ENCODE measurements at regions not wholly inside any gene's neighbourhood (a gene's known extent, or its start where the extent isn't known, plus 50 kb on each side); places are given as distances from the start of the nearest gene placed in this dataset.
"Not testable (repeated sequence)": the region's sequence is repeated elsewhere in the genome, so short reads cannot be mapped to it uniquely, and the experiment has no call there.

DNA sequence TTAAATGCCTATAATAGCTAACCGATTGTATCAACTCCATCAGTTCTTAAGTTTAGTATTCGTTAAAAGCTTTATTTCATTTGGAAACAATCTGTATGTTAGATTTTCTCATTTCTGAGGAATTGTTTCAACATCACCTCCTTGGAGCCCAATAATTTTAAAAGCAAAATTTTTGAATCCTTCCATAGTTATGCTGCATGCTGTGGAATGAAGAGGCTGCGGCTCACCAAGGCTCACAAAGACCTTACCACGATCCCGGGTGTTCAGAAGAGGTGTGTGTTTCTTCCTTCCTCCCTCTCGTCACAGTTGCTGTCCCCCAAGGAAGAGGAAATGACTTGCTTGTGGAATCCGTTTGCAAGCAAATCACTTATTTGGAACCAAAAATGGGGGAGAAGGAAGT is 143.8 kb downstream of the FGF1 start:
- no peak for DNase-seq

DNA sequence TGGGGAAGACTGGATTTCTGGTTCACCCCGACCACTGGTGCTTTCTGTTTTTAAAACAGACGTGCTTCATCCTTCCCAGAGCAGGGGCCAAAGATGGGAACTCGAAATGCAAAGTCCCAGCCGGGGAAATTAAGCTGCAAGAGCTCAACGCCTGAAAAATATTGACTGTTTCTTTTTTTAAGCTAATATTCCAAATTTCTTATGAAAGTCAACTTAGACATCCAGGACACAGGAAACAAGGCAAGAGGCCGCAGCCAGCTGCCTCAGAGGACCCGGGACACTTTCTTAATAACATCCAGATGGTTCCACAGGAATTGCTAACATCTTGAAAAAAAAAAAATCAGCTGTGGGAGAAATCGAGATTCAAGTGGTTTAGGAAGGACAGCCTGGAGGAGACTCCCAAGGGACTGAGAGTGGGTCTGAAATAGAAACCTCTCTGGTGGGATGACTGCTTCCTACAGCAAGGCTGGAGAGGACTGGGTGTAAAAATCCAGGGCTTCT is 144.9 kb downstream of the FGF1 start:
- DNase-seq, result no peak

DNA sequence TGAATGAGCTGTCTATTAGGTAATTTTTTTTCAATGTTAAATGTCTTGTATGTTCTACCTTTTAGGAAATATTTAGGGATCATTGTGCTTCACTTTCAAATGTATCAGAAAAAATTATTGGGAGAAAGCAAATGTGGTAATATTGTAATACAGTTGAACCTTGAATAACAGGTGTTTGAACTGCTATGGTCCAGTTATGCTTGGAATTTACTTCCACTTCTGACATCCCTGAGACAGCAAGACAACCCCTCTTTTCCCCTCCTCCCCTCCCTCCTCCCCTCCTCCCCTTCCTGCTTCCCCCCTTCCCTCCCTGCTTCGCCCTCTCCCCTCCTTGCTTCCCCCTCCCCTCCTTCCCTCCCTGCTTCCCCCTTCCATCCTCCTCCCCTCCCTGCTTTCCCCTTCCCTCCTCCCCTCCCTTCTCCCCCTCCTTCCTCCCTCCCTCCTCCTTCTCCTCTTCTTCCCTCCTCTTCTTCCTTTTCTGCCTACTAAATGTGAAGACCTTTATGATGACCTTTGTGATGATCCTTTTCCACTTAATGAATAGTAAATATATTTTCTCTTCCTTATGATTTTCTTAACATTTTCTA is 146.6 kb downstream of the FGF1 start:
- no peak for DNase-seq

DNA sequence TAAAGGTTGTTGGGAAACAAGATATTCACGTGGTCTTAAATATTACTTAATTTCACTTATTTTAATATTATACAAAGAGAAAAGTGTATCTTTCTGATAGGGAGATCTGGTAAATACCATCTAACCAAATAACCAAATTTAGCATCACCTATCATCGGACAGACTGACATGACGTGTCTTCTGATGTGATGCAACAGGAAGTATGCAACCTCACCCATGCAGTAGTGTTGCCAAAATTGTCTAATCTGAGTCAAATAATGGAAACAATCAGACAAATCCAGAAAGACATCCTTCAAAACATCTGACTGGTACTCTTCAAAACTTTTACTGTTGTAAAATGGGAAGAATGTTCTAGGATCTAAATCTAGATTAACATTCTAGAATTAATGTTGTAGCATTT is 148.0 kb downstream of the FGF1 start:
- no peak for DNase-seq

DNA sequence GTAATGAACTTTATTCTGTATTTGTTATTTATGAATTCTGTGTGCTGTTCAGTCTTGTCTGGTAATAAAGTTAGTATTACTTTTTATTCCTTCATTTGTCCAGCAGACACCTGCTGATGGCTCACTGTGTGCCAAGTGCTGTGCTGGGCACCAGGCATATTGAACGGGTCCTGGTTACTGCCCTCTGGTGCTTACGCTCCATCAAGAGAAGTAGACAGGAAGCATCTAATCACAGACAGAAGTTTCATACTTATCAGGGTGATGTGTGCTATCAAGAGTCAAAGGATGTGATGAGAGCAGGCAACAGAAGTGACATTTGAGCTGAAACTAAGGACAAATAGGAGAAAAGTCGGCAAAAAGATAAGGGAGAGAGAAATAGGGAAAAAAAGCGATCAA is 153.1 kb downstream of the FGF1 start:
- no peak for DNase-seq

DNA sequence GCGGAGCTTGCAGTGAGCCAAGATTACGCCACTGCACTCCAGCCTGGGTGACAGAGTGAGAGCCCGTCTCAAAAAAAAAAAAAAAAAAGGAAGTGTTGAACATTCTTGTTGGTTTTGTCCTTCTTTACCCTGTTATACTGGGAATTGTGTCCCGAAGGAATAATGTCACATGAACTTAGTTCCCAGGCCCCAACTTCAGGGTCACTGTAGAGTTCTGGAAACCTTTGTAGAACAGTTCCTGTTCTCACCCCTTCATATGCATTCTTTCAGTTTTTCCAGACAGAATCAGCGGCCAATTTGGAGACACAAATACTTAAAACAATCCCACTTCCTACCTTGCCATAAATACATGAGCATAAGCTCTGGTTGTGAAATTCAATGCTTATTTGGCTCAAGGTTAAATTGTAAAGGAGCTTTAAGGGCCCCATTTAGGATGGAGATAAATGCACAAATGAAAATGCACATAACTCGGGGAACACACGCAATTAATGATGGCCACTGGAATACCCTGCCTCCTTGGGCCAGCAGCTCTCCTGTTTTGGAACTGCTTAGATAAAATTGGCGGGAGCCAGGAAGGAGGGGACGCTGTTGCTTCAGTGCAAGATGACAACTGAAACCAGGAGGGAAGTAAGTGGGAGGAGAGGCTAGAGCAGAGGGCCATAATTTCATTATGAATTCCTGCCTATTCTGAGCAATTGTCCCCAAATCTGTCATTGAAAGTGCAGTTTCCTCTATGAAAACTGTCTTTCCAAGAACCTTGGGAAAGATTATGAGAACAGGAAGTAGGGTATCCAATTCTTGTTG is 153.7 kb downstream of the FGF1 start:
- DNase-seq, result no peak

DNA sequence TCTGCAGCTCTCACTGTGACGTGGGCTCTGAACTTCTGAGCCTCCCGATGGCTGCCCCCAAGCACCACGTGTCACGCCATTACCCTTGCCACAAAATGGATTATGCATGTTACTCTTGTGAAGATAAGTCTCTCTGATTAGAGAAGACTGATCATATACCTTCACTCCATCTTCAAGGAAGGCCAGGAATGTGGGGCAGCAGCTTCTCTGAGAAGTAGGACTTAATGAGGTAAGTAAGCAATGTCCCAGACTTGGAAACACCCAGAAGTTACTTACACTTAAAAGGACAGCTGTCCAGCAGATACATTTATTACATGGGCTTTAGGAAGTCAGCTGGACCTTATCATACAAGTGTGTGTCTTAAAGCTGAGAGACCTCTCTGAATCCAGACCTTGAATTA is 155.0 kb downstream of the FGF1 start:
- DNase-seq, result no peak

DNA sequence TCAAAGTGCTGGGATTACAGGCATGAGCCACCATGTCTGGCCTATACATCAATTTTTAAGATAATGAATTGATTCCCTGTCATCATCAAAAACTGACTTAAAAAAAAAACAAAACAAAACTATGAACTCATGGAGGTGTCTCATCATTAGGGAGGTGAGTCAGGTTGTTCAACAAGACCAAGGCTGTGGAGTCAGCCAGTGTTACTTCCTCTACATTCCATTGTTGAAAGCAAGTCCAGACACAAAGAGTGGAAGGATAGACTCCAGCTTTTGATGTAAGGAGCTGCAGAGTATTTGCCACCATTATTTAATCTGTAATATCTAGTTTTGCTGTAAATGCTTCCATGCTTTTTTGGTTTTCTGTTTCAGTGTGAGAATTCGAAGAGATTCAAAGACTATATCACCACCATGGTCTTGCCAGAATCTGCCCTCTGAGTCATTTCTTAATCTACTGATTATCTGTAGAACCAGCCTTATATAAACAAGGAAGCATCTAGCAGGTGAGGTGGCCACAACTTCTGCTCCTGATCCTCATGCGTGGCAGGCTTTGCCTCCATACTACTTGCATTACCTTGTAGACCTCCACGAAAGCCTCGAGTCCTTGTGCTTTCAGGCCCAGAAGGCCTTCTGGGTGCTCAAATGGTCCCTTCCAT is 156.1 kb downstream of the FGF1 start:
- DNase-seq, result no peak

DNA sequence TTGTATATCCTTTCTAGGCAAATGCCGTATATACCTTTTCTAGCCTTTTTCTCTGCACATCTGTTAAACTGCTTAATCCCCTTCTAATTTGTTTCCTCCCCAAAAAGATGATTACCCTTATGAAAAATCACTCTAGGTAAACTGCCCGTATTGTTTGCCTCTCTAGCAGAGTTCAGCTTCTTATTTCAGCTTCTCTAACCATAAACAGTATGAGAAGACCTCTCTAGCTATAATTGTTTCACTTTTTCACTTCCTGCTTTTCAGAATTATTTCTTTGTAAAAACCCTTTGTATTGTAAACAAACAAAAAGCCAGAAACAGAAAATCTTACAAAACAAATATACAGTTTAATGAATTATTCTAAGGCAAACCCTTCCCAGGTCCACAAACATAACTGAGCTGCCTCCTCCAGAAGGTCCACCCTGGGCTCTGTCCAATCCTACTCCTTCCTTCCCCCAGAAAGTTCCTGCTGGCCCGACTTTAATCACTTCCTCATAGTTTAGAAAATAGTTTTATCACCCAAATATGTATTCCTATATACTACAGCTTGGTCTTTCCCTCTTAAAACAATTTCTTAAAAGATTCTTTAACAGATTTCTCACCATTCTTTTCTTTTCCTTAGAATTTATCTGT is 158.1 kb downstream of the FGF1 start:
- no peak for DNase-seq

DNA sequence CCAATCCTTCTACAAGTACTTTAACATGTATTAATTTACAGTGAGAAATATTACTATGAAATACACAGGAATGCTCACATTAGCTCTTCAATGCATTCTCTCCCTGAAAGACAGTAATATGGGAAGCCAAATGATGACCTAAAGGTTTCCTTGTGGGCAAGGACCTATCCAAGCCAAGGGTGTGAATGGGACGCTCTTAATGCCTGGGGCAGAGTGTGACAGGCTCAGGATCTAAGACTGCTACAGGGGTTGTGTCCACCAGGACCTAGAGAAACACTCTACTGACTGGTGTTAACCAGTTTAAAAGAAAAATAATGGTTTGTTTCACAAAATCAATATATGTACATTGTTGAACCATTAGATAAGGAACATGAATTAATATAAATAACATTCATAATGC is 158.7 kb downstream of the FGF1 start:
- no peak for DNase-seq

DNA sequence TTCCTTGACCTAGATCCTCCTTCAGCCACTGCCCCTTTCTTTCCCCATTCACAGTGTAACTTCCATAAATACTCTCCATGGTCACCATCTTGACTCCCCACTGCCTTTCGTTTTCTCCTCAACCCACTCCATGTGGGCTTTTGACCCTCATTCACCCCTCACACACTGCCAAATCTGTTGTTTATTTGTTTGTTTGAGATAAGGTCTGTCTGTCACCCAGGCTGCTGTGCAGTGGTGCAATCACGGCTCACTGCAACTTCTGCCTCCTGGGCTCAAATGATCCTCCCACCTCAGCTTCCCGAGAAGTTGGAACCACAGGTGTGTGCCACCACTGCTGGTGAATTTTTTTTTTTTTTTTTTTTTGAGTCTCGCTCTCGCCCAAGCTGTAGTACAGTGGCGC is 162.9 kb downstream of the FGF1 start:
- no peak for DNase-seq

DNA sequence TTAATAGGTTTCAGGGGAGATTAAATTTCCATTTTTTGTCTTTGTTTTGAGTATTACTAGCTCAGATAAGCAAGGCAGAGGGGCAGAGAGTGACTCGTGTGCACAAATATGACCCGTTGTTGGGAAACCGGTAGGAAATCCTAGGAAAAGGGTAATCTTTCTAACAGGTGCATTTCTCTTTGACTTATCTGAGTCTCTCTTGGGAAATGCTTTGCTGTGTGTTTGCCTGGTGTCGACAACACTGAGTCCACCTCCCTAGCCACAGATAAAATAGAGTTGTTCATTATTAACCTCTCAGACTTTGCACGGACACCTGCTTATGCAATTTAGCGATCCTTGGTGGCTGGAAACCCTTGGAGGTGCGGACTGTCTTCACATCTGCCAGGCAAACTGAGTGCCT is 164.2 kb downstream of the FGF1 start:
- no peak for DNase-seq

DNA sequence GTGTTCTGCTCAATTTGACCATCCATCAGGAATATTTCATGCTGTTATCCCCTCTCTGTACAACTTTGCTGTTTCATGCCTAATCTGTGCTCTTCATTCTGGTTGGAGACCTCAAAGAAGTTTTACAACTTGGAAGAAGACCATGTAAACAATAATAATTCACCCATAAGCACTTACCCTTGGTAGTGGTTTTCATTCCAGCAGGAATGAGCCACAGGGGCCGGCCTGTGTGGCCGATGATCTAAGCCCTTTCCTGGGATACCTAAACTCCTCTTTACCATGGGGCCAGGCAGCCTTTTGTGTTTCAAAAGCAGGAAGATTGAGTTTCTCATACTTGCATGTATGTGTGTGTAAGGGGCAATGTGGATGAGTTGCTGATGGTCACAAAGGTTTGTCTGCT is 165.0 kb downstream of the FGF1 start:
- no peak for DNase-seq

DNA sequence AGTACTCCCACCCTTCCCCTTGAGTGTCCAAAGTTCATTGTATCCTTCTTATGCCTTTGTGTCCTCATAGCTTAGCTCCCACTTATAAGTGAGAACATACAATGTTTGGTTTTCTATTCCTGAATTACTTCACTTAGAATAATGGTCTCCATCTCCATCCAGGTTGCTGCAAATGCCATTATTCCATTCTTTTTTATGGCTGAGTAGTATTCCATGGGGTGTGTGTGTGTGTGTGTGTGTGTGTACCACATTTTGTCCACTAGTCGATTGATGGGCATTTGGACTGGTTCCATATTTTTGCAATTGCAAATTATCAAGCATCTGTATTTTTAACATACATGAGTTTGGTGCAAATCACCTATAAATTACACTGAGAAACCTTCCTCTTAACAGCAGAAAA is 166.0 kb downstream of the FGF1 start:
- DNase-seq, result not testable (repeated sequence)

DNA sequence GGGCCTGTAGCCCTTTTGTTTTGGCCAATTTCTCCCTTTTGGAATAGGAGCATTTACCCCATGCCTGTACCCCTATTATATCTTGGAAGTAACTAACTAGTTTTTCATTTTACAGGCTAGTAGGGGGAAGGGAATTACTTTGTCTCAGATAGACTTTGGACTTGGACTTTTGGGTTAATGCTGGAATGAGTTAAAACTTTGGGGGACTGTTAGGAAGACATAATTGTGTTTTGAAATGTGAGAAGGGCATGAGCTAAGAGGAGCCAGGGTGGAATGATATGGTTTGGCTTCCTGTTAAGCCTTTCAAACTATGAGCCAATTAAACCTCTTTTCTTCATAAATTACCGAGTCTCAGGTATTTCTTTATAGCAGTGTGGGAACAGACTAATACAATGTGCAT is 168.1 kb downstream of the FGF1 start:
- no peak for DNase-seq

DNA sequence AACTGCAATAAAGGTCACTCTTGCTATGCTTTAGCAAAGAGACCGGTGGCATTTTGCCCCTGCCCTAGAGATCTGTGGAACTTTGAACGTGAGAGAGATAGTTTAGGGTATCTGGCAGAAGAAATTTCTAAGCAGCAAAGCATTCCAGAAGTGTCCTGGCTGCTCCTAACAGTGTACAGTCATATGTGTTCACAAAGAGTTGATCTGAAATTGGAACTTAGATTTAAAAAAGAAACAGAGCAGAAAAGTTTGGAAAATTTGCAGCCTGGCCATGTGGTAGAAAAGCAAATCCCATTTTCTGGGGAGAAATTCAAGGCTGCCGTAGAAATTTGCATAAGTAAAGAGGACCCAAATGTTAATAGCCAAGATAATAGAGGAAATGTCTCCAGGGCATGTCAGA is 169.2 kb downstream of the FGF1 start:
- DNase-seq, result no peak

DNA sequence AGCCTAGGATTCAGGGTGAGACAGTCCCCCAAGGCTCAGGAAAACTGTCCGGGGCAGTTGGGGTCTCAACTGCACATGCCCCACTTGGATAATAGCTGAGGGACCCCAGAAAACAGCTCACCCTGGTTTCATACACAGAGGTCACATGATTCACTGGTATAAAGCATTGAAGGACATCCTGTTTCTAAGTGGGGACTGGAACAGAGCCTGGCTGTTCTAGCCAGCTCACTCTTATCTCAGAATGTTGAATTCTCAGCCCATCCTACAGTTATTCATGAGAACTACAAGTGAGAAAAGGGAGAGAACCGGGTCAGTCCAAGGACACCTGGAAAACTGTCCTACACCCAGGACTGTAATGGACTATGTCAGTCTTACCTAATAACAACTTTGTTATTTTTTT is 170.9 kb downstream of the FGF1 start:
- no peak for DNase-seq

DNA sequence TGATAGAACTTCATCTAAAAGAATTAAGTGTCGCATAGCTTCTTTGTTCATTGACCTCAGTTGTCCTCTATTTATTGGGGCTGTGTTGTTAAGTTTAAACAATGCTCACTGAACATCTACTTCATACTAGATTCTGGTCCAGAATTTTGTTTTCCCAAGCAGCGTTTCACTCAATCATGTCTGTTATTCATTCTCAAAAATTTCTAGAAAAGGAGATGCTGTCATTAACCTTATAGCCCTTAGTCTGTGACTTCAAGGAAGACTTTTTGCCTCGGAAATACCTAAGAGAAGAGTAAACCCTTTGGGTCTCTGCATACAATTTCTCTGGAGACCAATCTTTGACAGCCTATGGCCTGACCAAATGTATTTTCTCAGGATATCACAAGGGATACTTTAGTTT is 171.7 kb downstream of the FGF1 start:
- DNase-seq, result no peak

DNA sequence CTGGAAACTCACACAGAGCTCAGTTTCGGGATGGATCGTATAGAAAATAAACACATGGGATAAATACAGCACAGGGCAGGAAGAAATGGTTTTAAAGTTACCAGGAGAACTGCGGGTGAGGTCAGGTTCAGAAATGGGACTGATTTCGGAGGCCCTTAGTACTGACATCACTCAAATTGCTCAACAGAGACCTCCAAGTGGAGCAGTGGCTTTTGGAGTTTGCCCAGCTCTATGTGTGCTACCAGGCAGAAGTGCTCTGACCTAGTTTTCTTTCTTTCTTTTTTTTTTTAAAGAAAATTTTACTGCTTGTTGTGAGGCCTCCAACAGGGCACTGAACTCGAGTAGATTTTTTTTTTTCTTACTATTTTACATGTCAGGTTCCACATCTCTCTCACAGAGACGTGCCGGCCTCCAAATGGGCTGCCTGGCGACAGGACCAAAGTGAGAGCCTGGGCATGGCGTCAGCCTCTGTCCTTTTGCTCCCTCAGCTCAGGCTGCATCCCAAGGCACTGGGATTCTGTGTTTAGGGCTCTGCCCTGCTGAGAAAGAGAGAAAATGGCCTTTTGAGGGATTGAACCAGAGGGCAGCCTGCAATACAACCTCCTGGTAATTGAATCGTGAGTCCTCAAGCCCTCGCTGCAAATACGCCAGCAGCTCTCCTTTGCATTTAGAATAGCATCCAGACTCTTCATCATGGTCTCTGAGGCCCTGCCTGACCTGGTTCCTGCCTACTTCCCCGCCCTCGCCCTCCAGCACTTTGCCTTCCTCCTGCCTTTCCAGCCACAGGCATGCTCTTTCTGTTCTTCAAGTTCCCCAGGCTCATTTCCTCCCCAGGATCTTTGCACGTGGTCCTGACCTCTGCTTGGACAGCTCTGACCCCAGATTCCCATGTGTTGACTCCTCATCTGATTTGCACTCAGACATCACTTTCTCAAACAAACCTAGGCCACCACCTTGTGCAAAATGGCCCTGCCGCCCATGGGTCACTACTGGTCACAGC is 173.5 kb downstream of the FGF1 start:
- no peak for DNase-seq

DNA sequence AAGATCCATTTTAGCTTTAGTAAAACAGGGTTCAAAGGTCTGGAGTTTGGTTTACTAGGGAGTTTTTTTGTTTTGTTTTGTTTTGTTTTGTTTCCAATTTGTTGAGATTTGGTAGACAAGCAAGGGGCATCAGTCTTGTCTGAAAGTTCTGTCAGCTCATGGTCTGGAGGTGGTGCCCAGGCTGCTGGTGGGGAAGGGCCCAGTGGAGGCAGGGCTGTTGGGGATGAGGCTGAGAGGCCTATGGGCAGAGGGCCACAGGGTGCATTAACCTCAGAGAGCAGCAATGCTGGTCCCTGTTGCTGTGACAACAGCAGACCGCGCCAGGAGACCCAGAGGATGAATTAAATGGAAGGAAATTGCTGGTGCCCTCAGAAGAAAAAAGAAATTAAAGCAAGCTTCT is 174.5 kb downstream of the FGF1 start:
- DNase-seq, result no peak

DNA sequence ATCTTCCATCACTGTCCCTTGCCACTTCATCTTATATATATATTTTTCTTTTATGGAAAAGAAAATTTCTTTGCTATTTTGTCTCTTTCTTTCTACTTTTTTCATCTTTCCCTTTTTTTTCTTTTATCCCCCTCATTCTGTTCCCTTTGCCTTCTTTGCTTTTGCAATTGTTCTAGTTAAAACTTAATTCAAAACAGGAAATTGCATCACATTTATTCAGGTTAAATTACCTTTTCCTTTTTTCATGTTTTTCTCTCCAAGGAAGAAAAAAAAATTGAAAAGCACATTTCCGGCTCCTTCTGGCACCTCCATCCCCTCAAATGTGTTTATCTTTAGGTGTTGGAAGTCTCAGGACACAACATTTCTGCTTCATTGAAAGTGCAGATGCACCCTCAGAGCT is 176.9 kb downstream of the FGF1 start:
- DNase-seq, result no peak

DNA sequence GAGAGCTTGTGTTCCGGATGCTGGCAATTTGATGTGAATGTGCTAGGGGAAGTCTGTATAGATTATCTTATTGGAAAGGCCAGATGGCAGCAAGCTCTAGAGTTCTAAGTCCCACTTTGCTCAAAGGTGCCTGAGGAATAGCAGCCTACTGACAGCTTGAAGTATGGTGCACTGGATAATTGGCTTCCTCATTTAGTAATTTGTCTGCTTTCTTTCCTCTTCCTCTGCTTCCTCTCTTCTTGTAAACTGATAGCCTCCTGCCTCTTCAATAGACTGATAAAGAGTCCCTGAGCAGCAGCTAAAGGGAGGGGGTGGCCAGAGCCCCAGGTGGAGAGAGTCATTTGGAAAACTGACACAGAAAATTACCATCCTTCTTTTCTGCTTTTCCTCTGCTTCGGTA is 177.3 kb downstream of the FGF1 start:
- DNase-seq, result no peak

All from stimulated activated naive CD4-positive, alpha-beta T cell treated with Interleukin-2 at 50 U/mL for 16 hours (primary cell).